Naive thymus-derived CD4-positive, alpha-beta T cell (primary cell): ENCODE measurements at regions not wholly inside any gene's neighbourhood (a gene's known extent, or its start where the extent isn't known, plus 50 kb on each side); places are given as distances from the start of the nearest gene placed in this dataset.

Experiments used
- ATAC-seq: fragments of 150-1000 bp; cut with Tn5 transposase; 2 replicates; pipeline ENCODE4 v1.10.0; 2021; ENCODE audit warnings: mild to moderate bottlenecking, moderate library complexity
- CTCF ChIA-PET: fragments of 350-600 bp; sonication (Branson Sonifier 250); formaldehyde crosslinking; loops from one replicate; lab custom pipeline; 2021; ENCODE audit warnings: antibody characterized with exemption; lab: Charles Lee
- POLR2A ChIA-PET: fragments of 350-600 bp; sonication (Branson Sonifier 250); formaldehyde crosslinking; loops from one replicate; lab custom pipeline; 2021; ENCODE audit warnings: antibody characterized with exemption, inconsistent platforms; lab: Charles Lee
- DNase-seq, 9 donors: peaks; one replicate each; pipeline versions ENCODE4 v3.0.0 to v3.0.0-alpha.2; 2020 to 2022; ENCODE audit warnings: mixed read lengths in 1 of 9
- H3K27ac ChIP-seq: one replicate; pipeline ENCODE4 v1.7.0; 2013; ENCODE audit warnings: mild to moderate bottlenecking, low read depth, low read length, moderate library complexity
- H3K27me3 ChIP-seq, 2 donors: one replicate each; pipeline ENCODE4 v1.7.0; 2013; ENCODE audit warnings: low read length in 2 of 2, mild to moderate bottlenecking in 2 of 2, moderate library complexity in 2 of 2; ENCODE audit not compliant: control insufficient read depth in 2 of 2, insufficient read depth in 2 of 2
- H3K36me3 ChIP-seq, 3 experiments: 1 replicate in 2 of 3; 2 replicates in 1 of 3; pipeline ENCODE4 v1.7.0; 2013; ENCODE audit warnings: low read length in 3 of 3, mild to moderate bottlenecking in 3 of 3, moderate library complexity in 1 of 3; ENCODE audit not compliant: insufficient read depth in 3 of 3, control insufficient read depth in 2 of 3
- H3K4me1 ChIP-seq, 2 donors: one replicate each; pipeline ENCODE4 v1.7.0; 2013; ENCODE audit warnings: low read length in 2 of 2, mild to moderate bottlenecking in 2 of 2, moderate library complexity in 1 of 2; ENCODE audit not compliant: control insufficient read depth in 2 of 2, insufficient read depth in 2 of 2
- H3K4me3 ChIP-seq: 2 replicates; pipeline ENCODE4 v1.7.0; 2013; ENCODE audit warnings: mild to moderate bottlenecking, low read length
- H3K9me3 ChIP-seq, 3 experiments: 1 replicate in 2 of 3; 2 replicates in 1 of 3; pipeline ENCODE4 v1.7.0; 2013; ENCODE audit warnings: low read length in 3 of 3; ENCODE audit not compliant: control insufficient read depth in 2 of 3
- H3K27ac Mint-ChIP-seq, 9 donors: one replicate each; pipeline ENCODE4 v1.8.0; 2020 to 2022; ENCODE audit warnings: mixed read lengths in 9 of 9, mild to moderate bottlenecking in 8 of 9, moderate library complexity in 5 of 9, inconsistent platforms in 2 of 9
- H3K27me3 Mint-ChIP-seq, 5 donors: one replicate each; pipeline ENCODE4 v1.8.0; 2021 to 2022; ENCODE audit warnings: mixed read lengths in 5 of 5, mild to moderate bottlenecking in 1 of 5
- H3K36me3 Mint-ChIP-seq, 5 donors: one replicate each; pipeline ENCODE4 v1.8.0; 2020 to 2022; ENCODE audit warnings: mixed read lengths in 5 of 5, mild to moderate bottlenecking in 3 of 5, inconsistent platforms in 1 of 5
- H3K4me1 Mint-ChIP-seq, 7 donors: one replicate each; pipeline ENCODE4 v1.8.0; 2020 to 2022; ENCODE audit warnings: mixed read lengths in 7 of 7, mild to moderate bottlenecking in 3 of 7, inconsistent platforms in 1 of 7
- H3K4me3 Mint-ChIP-seq, 10 donors: one replicate each; pipeline ENCODE4 v1.8.0; 2020 to 2022; ENCODE audit warnings: mild to moderate bottlenecking in 10 of 10, mixed read lengths in 10 of 10, moderate library complexity in 6 of 10, inconsistent platforms in 2 of 10
- H3K9me3 Mint-ChIP-seq, 11 donors: one replicate each; pipeline ENCODE4 v1.8.0; 2020 to 2022; ENCODE audit warnings: mixed read lengths in 11 of 11, mild to moderate bottlenecking in 4 of 11, inconsistent platforms in 1 of 11, moderate library complexity in 1 of 11
- intact Hi-C, 2 donors: fragments of 100-400 bp; cut with micrococcal nuclease; formaldehyde crosslinking; loops; one replicate each; pipeline ENCODE4 v1.15.1; 2023

- Mint-ChIP-seq H3K9me3 (peaks cover 0 to 9% (median 0%) of the 10 kb centered on the region in 11 donors), H3K27me3 (peaks cover 0 to 42% (median 8%) of the 10 kb centered on the region in 5 donors), H3K27ac (no peak overlapping the region), H3K36me3 (no peaks in the 10 kb centered on the region), H3K4me3 (no peak overlapping the region), H3K4me1 (no peaks in the 10 kb centered on the region)
- intact Hi-C loops, result no loop called here
- POLR2A ChIA-PET, result no interaction called here
- H3K9me3 ChIP-seq, result no peaks in the 10 kb centered on the region
- H3K27ac ChIP-seq, result no peak overlapping the region
- DNase-seq (no peak), ATAC-seq (no peak)
- CTCF ChIA-PET, result no interaction called here
- H3K4me3 ChIP-seq, result no peak overlapping the region
- no peaks in the 10 kb centered on the region for H3K36me3 ChIP-seq
- no peaks in the 10 kb centered on the region for H3K27me3 ChIP-seq
- H3K4me1 ChIP-seq, result no peaks in the 10 kb centered on the region
Observed at GRCh38 chr13:44211286-44211685, 162.3 kb upstream of the SERP2 start.

- Histone ChIP-seq H3K27me3 (no peaks in the 10 kb centered on the region), H3K27ac (no peak overlapping the region), H3K9me3 (no peaks in the 10 kb centered on the region), H3K4me3 (no peak overlapping the region), H3K4me1 (no peaks in the 10 kb centered on the region), H3K36me3 (no peaks in the 10 kb centered on the region)
- H3K9me3 Mint-ChIP-seq, result peaks cover 0 to 9% (median 0%) of the 10 kb centered on the region in 11 donors
- no peak overlapping the region for H3K27ac Mint-ChIP-seq
- no peaks in the 10 kb centered on the region for H3K4me1 Mint-ChIP-seq
- ATAC-seq, result no peak
- ChIA-PET CTCF (no interaction called here), POLR2A (no interaction called here)
- intact Hi-C loops, result no loop called here
- no peak overlapping the region for H3K4me3 Mint-ChIP-seq
- no peak for DNase-seq
- H3K27me3 Mint-ChIP-seq, result peaks cover 0 to 40% (median 8%) of the 10 kb centered on the region in 5 donors
- H3K36me3 Mint-ChIP-seq, result no peaks in the 10 kb centered on the region
Observed at GRCh38 chr13:44211704-44212346, 161.8 kb upstream of the SERP2 start.

GRCh38 chr13:44212633-44213396 lies 160.8 kb upstream of the SERP2 start:
- peaks cover 0 to 34% (median 6%) of the 10 kb centered on the region in 5 donors for H3K27me3 Mint-ChIP-seq
- no peak overlapping the region for H3K27ac ChIP-seq
- H3K4me1 ChIP-seq, result no peaks in the 10 kb centered on the region
- H3K27me3 ChIP-seq, result no peaks in the 10 kb centered on the region
- H3K4me3 Mint-ChIP-seq, result no peak overlapping the region
- DNase-seq (no peak), ATAC-seq (no peak)
- H3K4me1 Mint-ChIP-seq, result no peaks in the 10 kb centered on the region
- no peak overlapping the region for H3K27ac Mint-ChIP-seq
- POLR2A ChIA-PET, result no interaction called here
- H3K9me3 ChIP-seq, result no peaks in the 10 kb centered on the region
- H3K4me3 ChIP-seq, result no peak overlapping the region
- CTCF ChIA-PET, result no interaction called here
- intact Hi-C loops, result no loop called here
- no peaks in the 10 kb centered on the region for H3K36me3 Mint-ChIP-seq
- H3K36me3 ChIP-seq, result no peaks in the 10 kb centered on the region
- peaks cover 0 to 4% (median 0%) of the 10 kb centered on the region in 11 donors for H3K9me3 Mint-ChIP-seq

GRCh38 chr13:44218501-44219240 lies 155.0 kb upstream of the SERP2 start:
- Histone ChIP-seq H3K27ac (no peak overlapping the region), H3K9me3 (no peaks in the 10 kb centered on the region), H3K27me3 (no peaks in the 10 kb centered on the region), H3K4me1 (no peaks in the 10 kb centered on the region), H3K36me3 (no peaks in the 10 kb centered on the region), H3K4me3 (no peak overlapping the region)
- no peak overlapping the region for H3K4me3 Mint-ChIP-seq
- H3K27ac Mint-ChIP-seq, result no peak overlapping the region
- no peaks in the 10 kb centered on the region for H3K4me1 Mint-ChIP-seq
- ATAC-seq (no peak), DNase-seq (no peak)
- intact Hi-C loops, result no loop called here
- no peaks in the 10 kb centered on the region for H3K36me3 Mint-ChIP-seq
- POLR2A ChIA-PET, result interaction anchor here (0.6 kb wide), 1 partner anchor 1071 kb away, joined by 3 read pairs; no protein-coding TSS in a partner anchor
- H3K27me3 Mint-ChIP-seq, result peaks cover 0 to 13% (median 6%) of the 10 kb centered on the region in 5 donors
- peaks cover 0 to 4% (median 0%) of the 10 kb centered on the region in 11 donors for H3K9me3 Mint-ChIP-seq
- CTCF ChIA-PET, result no interaction called here

DNA sequence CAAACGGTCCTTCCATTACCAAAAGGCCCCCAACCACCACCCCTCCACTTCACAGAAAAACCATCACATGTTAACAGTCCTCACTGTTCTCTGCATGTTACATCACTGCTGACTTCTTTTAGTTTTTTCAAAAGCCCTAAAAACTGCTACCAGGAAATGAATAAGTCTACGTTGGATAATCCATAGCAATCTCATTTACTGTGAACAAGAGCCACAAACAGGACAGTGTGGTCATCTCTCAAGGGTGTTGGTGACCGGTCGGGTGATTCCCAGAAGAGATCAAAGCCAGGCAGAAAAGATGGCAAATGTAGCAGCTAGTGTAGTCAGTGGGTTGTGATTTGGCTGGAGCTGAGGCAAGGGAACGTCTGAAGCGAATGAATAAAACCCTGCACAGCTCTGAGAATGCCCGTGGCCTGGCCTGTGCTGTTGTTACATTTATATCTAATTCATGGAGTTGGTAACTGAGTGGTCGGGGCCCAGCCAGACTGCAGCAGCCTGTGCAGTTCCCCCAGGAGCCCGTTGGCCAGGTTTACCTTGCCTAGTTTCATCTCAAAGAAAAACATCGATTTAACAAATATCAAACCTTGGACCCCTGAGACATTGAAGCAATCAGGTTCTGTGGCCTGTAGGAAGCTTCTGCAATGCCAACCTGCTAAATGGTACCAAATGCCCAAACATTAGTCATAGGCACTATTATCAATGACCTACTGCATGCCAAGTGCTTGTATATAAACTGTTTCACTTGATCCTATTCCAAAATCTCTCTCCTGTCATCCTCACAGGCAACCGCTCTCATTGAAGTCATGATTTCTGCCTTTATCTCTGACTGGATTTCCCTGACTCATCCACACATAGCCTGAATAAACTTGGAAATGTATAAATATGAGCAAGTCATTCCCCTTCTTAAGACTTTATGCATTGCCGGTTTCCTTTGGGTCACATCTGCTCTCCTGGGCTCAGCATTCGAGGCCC lies 153.8 kb upstream of the SERP2 start:
- peaks cover 0 to 4% (median 0%) of the 10 kb centered on the region in 11 donors for H3K9me3 Mint-ChIP-seq
- Histone ChIP-seq H3K4me1 (no peaks in the 10 kb centered on the region), H3K9me3 (no peaks in the 10 kb centered on the region), H3K27me3 (no peaks in the 10 kb centered on the region), H3K27ac (no peak overlapping the region), H3K4me3 (no peak overlapping the region), H3K36me3 (no peaks in the 10 kb centered on the region)
- H3K4me3 Mint-ChIP-seq, result no peak overlapping the region
- ChIA-PET POLR2A (no interaction called here), CTCF (no interaction called here)
- no peaks in the 10 kb centered on the region for H3K4me1 Mint-ChIP-seq
- H3K36me3 Mint-ChIP-seq, result no peaks in the 10 kb centered on the region
- no peak overlapping the region for H3K27ac Mint-ChIP-seq
- DNase-seq (no peak), ATAC-seq (no peak)
- H3K27me3 Mint-ChIP-seq, result peaks cover 0 to 13% (median 6%) of the 10 kb centered on the region in 5 donors
- intact Hi-C loops, result no loop called here

- no peak for ATAC-seq
- CTCF ChIA-PET, result no interaction called here
Observed at GRCh38 chr13:44220948-44221347, 152.7 kb upstream of the SERP2 start.

More at GRCh38 chr13:44220948-44221347, 152.7 kb upstream of the SERP2 start:
- Mint-ChIP-seq H3K4me1 (no peaks in the 10 kb centered on the region), H3K27ac (no peak overlapping the region), H3K9me3 (peaks cover 0 to 3% (median 0%) of the 10 kb centered on the region in 11 donors), H3K36me3 (no peaks in the 10 kb centered on the region), H3K4me3 (no peak overlapping the region), H3K27me3 (peaks cover 0 to 13% (median 4%) of the 10 kb centered on the region in 5 donors)
- POLR2A ChIA-PET, result no interaction called here
- H3K4me3 ChIP-seq, result no peak overlapping the region
- no peaks in the 10 kb centered on the region for H3K36me3 ChIP-seq
- no peaks in the 10 kb centered on the region for H3K9me3 ChIP-seq
- no peak overlapping the region for H3K27ac ChIP-seq
- no peak for DNase-seq
- no peaks in the 10 kb centered on the region for H3K27me3 ChIP-seq
- H3K4me1 ChIP-seq, result no peaks in the 10 kb centered on the region
- intact Hi-C loops, result no loop called here
